NCI-H2081 treated with DMSO at 0.1 percent for 48 hours (cell line): ENCODE measurements at regions not wholly inside any gene's neighbourhood (a gene's known extent, or its start where the extent isn't known, plus 50 kb on each side); places are given as distances from the start of the nearest gene placed in this dataset.

Source experiments
- DNase-seq: peaks from one replicate; lab custom pipeline; 2025; lab: John Stamatoyannopoulos, UW

DNA sequence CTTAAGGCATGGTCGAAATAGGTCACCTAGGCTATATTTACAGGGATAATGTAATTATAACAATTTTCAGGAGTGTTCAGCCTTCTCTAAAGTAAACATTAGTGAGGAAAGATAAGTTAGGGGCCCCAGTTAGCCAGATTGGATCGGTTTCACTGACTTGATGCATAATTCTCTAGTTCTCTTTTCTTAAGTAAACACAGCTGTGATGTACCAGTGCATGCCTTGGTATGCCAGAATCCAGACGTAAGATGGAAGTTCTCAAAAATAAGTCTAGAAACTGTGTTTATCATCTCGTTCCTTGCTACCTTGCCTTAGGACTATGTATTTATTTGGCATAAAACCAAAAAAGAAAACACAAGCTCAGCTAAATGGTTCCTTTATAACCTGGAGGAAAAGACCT lies 442.2 kb upstream of the CLINT1 start:
- DNase-seq, result no peak

DNA sequence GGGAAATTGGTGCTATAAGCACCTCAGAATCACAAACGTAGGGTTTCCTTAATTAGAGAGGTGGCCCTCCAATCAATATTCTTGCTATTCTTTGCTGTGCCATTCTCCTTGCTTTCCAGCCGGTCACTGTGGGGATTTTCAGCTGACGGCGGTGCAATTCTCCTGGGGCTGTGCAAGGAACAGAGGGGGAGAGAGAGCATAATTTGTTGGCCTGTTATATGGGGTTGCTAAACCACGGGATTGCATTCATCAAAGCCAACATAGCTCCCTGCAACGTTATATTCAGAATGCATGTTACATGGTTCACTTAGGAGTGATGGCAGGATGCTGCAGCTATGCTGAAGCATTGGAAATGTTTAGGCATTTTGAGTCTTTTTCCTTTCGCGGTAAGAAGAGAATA lies 441.3 kb upstream of the CLINT1 start:
- no peak for DNase-seq

DNA sequence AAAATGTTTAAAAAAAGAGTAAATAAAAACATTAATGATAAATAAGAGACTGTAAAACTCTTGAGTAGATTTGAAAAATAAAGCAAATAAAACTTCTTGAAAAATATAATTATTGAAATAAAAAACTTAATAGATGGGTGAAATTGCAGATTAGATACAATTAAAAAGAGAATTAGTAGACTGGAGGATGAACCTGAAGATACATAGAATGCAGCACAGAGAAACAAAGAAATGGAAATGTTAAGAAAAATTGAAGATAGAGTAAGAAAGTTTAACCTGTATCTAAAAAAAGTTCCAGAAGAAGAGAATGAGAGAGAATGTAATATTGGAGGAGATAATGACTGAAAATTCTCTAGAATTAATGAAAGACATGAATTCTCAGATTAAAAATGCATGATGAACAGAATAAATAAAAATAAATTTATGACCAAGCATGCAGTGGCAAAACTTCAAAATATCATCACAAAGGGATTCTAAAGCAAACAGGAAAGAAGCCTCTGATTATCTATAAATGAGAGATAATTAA lies 438.1 kb upstream of the CLINT1 start:
- no peak for DNase-seq

DNA sequence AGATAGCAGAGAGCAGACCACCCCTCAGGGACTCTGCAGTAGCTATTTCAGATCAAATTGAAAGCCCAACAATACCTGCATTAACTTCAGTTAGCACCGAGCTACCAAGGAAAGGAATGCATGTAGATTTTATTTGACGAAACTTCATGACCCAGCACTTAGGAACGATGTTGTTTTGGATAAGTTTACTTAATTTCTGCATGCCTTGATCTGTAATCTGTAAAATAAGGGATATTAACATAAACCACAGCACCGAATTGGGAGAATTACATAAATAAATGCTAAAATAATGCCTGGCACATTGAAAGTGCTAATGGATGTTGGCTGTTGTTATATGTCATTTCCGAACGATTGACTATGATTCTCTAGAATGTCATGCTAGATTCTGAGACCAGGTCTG lies 435.8 kb upstream of the CLINT1 start:
- DNase-seq, result no peak

DNA sequence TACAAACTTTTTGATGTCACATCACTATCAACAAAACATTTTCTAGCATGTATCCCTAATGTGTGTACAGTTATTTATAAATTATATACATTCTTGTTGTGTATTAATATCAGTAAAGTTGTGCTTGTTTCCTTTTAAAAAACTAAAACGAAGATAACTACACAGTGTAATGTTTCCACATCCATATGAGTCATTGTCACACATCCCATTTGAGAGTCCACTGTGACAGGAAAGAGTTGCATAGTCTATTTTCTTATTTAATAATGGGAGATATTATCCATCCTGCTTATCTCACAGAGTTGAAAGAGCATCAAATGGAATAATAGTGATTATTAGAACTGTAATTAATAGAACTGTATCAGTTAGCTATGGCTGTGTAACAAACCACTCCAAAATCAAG lies 434.0 kb upstream of the CLINT1 start:
- no peak for DNase-seq

DNA sequence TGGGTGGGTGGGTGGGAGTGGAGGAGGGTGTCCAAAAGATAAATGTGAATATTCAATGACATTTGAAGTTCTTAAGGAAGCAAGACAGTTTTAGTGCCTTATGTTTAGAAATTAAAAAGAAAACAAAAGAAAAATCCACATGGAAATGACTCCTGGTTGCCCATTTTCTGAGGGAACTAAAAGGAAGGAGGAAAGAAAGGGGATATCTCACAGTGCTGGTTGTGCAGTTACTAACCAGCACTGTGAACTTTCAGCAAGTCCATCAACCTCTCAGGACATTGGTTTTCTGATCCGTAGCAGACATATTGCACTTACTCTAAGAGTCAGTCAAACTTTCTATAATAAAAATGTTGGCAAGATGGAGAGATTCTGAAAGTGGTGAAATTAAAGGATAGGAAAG lies 431.0 kb upstream of the CLINT1 start:
- DNase-seq, result no peak

DNA sequence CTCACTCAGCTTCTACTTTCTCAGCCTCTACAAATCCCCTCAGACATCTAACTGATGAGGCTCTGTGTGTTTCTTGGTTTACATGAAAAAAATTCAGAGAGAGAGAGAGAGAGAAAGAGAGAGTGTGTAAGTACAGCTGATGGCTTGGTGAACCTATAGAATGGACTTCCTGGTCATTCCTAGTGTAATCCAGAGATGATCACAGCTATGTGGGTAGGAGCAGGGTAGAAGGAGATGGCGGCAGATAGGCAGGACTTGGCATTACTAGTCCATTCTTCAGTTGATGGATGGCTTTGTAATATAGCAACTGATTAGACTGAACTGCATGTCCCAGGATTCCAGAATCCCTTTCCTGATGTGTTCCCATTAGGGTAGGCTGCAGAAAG lies 429.3 kb upstream of the CLINT1 start:
- no peak for DNase-seq

DNA sequence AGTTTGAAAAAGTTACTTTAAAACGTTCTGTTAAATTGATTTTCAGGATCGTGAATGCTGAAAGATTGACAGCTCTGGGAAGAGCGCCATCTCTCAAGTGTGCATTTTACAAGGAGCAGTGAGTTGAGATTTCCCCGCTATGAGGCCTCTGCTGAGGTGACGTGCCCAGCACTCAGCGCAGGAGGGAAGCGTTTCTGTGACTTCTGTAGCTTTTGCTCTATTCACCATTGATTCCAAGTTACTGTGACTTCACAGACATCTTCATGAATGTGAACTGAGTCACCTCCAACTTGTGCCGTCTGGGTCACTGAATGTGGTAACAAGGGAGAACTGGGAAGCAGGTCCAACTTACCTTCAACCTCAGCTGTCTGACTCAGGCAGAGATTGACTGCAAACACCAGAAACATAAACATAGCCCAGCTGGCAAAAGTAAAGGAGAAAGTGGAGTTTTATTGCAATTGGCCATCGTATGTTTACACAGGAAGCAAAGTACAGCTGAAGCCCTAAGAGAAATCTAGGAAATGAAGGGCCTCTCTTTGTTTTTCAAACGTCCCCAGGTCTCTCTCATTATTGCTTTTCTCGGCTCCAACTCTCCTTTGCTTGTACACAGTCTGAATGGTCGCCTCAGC lies 428.8 kb upstream of the CLINT1 start:
- no peak for DNase-seq

DNA sequence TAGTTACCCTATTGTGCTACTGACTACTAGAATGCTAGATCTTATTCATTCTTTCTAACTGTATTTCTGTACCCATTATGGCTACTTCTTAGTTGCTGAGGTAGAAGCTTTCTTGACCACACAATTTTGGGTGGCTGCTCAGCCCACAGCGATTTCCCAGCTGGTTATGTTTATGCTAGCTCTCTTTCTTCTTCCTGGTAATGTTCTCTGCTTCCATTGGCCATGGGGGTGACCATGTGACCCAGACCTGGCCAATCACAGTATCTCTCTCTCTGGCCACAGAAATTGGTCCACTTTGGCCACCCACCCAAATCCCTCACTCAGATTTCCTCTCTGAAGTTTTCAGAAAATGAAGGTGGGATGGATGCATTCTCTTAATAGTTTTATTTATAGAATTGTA lies 427.9 kb upstream of the CLINT1 start:
- DNase-seq, result no peak

DNA sequence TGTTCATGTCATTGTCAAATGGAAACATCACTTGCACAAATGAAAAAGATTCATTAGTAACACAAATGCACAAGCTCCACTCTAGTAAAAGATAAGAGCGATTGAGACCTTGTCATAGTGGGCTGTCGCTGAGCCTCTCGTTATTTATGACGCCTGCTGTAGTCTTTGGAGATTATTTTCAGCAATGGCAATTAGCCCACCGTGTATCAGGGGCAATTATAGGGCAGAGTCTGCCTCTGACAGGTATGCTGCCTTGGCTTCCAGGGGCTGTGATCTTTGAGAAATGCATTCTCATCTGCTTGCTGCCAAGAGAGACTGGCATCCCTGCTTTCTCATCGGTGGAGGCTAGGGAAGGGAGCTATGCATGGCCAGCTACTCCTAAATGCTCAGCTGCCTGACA lies 426.8 kb upstream of the CLINT1 start:
- DNase-seq, result no peak

DNA sequence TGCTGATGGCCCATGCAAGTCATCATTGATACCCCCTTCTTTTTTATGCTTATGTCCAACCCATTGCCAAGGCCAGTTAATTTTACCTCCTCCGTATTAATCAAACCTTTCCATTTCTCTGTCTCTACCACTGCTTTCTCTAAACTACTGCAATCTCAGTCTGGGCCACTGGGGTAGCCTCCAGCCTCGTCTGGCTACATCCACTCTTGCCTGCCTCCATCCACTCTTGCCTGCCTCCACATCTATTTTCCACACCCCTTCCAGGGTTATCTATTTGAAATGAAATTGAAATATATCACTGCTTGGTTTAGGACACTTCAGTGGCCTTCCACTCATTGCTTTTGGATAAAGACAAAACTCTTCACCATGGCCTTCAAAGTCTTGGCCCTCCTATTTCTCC lies 425.3 kb upstream of the CLINT1 start:
- no peak for DNase-seq

DNA sequence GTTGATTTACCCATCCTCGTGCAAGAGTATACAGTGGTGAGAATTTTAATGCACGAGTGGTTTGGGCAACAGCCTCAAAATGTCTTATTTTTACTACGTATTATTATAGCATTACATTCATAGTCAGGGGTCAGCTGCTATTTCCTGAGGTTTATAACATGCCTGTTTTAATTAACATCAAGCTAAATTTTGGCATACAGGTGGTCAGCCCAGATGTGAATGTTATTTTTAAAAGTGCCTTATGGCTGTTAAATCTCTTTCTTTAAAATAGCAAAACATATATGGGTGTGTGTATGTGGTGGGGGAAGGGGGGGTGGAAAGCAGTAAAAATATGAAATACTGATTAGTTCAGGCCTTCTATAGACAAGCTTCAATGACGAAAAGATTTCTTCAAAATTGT lies 424.5 kb upstream of the CLINT1 start:
- no peak for DNase-seq

DNA sequence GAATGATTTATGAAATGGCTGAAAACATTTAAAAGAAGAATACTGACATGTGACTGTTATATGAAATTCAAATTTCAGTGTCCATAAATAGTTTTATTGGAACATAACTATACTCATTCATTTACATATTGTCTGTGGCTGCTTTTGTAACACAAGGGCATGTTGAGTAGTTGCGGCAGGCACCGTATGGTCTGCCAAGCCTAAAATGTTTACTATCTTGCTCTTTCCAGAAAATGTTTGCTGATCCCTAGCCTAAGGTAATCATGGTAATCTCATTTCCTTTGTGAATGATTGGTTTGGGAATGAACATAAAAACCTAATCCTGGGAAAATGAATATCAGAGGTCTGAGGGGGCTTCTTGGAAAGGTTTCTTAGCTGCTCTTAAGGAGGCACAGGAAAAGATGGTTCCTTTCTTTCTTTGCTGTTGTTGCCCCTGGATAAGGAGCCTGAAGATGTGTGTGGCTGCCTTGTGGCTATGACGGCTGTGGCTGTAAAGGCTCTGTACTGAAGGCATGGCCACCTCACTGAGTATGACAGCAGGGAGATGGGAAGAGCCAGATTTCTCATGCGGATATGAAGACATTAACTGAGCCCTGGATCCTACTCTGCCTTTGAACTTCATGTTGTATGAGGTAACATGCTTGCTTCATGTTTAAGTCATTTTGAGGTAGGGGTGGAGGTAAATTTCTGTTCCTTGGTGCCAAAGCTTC lies 419.4 kb upstream of the CLINT1 start:
- no peak for DNase-seq

DNA sequence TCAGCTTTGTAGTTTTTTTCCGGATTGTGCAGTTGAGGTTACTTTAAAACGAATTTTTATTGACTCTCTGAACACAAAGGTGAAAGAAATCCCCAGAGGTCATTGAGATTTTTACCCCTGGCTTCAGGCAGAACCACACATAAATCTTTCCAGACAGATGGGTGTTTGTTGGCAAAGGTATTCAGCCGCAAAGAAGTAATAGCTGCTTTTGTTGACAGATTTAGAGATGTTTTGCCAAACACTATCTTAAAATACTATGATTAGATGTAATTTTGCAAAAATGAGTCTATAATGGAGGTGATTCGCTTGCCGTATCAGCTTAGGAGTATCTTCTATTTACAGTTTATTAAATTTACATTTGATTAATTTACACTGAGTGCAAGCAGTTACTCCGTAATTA lies 418.3 kb upstream of the CLINT1 start:
- DNase-seq, result peak; percentile 62

DNA sequence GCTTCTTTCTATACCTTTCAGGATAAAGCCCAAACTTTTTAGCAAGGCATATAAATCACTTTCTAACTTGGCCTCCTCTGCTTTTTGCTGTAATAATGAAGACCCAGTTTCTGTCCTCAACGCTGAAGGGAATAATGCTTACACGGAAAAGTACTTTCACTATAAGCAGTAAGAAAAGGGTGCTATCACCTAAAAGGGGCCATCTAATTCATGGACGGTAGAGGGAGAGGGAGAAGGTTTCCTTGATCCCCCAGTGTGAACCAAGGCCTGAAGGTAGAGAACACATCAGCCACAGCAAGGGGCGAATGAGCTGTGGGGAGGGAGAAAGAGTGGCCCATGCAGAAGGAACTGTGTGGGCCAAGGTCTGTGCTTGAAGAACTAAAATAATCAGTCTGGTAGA lies 417.7 kb upstream of the CLINT1 start:
- DNase-seq, result no peak

DNA sequence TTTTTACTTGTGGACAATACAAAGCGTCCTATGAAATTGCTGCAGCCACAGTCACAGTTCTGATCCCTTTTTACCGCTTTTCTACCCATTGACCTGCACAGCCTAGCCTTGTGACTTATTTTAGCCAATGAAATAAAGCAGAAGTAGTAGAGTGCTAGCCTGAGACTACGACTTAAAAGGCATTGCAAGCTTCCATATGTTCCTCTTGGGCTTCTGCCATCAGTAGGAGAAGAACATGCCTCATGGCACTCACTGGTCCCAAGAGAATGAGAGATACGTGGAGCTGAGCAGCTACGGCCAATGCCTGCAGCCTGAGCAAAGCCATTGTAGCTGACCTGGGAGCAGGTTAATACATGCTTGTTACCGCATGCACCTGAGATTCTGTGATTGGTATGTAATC lies 416.6 kb upstream of the CLINT1 start:
- DNase-seq, result no peak

DNA sequence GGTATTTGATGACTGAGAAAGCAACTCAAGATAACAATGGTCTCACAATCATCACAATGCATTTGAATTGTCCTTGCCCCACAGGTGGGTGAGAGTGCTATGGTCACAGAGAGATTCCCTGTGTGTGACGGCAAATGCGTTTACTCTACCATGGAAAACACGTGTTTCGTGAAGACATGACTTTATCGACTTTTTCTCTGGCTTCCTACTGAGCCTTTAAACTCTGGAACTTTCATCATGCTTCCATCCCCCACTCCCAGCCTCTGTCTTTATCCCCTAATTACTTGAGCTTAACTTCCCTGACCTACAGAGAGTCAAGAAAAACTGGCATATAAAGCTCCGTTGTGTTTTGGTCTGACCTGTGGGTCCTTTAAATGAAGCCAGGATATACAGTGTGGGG lies 414.1 kb upstream of the CLINT1 start:
- DNase-seq, result no peak

DNA sequence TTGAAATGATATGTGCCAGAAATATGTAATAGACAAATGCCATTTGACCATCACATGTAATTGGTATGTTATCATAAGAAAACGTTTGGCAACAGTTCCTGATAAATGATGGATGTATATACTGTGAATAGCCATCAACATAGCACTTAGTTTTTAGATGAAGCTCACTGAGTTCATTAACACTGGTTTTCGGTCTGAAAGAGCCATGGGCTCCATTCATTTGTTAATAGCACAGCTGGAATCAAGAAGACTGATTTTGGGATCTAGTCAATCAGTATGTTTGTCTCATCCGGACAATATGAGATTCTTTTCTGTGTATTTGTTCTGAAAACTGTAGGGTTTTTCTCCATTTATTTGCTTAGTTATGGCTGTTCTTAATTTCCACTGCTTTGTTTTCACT lies 413.5 kb upstream of the CLINT1 start:
- DNase-seq, result no peak

DNA sequence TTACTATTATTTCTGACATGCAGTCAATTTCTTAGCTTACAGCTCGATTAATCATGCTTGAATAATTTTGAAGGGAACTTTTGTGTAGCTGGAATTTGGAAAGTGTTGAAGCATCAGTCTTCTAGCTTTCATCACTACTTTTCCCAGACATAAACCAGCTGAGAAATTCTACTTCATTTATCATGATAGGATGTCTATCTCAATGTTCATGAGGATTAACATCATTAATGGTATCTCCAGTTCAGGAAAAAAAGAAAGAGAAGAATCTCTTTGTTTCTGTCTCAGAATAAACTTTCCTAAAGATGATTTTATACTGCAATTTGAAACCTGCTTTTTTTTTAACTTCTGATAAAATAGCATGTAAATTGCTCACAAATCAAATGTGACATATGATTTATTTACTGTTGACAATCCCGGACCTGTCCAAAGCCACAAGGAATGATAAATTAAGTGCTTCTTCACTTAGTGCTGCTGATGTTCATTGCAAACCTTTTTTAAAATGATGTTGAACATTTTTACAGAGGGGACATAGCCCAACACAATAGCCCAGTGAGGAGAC lies 412.1 kb upstream of the CLINT1 start:
- no peak for DNase-seq

DNA sequence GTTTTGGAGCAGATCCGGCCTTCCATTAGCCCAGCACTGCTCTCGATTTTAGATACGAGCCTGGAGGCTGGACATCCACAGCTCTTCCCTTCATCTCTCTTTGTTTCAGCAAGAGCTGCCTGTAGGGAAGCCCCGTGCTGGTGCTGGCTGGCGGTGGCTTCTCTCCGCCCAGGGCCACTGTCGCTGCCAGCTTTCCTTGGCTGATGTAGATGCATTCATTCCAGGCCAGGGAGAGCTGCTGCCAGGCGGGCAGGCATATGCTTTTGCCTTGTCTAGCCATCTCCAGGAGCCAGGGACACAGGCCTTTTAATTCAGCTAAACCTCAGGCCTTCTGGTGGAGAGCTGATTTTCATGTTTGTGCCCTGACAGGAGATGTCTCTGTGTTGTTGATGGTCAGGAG lies 409.3 kb upstream of the CLINT1 start:
- no peak for DNase-seq

DNA sequence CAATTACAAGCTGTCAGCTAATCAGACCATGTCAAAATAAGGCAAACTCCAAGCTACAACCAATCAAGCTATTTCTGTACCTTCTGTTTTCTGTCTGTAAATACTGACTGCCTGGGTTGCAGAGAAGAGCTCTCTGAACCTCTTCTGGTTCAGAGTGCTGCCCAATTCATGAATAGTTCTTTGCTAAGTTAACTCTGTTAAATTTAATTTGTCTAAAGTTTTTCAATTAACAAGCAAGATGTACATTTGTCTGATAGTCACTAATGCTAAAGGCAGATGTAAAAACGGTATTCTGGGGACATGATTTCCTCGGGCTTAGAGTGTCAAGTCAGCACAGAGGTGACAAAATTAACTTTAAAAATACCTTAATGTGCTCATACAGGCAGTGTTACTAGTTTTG lies 408.3 kb upstream of the CLINT1 start:
- no peak for DNase-seq

DNA sequence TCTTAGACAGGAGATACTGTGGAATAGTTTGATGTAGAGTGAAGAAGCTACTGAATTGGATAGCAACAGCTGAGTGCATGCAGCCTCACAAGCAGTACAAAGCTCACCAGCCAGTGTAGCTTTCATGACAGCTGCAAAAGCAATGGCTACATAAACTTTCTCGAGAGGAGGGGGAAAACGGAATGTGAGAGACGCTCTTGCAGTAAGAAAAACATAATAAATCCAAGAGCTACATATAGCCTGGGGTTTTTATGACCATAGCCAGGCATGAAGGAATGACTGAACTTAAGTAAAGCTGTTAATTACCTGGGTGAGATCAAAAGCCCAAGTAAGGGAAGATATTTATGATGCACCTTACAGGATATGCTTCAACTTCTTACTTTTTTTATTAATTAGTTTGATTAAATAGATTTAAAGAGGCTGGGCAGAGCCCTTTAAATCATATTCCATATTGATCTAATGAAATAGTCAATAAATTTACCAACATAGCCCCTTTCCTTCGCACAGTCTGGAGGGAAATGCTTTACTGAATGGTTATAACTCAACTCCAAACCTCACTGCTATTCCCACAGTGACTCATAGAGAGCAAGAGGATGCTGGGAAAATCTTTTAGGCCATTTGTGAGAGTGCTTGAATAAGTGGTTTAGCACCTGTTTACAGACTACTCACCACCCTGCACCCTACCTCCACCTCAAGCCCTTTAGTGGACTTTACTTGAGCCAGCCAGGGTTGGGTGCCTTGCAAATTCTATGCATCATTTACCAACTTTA lies 407.2 kb upstream of the CLINT1 start:
- DNase-seq, result no peak

DNA sequence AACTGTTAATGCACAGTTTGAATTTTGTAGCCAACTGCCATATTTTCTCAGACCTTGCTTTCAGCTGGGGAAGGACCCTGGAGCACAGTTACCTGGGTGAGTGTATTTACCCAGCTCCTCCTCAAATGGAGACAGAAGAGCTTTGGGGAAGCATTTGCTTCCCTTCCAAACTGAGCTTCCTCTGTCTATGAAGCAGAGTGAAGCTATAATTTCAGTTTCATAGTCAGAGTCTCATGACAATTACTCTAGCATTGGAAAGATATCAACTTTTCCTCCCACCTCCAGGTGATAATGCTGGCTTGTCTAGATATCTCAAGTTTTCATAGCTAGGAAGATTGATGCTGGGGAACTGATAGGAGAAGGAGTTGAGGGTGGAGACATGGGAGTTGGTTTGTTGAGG lies 406.4 kb upstream of the CLINT1 start:
- DNase-seq, result no peak
